Keratinocyte (primary cell): ENCODE measurements at regions not wholly inside any gene's neighbourhood (a gene's known extent, or its start where the extent isn't known, plus 50 kb on each side); places are given as distances from the start of the nearest gene placed in this dataset.

Experiments used
- DNase-seq: peaks from one replicate; pipeline ENCODE4 v3.0.0-alpha.2; 2011; ENCODE audit warnings: low read depth, missing footprints, low spot score
- FAIRE-seq: peaks from 2 replicates; lab custom pipeline; 2011; peaks lifted over from hg19 to GRCh38; lab: Jason Lieb, UNC
- H2AFZ ChIP-seq: 2 replicates; pipeline ENCODE4 v1.6.0; 2012; ENCODE audit warnings: low read length, control low read depth, inconsistent platforms; ENCODE audit not compliant: control insufficient read depth
- H3K27ac ChIP-seq: 2 replicates; pipeline ENCODE4 v1.5.1; 2011; ENCODE audit warnings: low read length; ENCODE audit not compliant: control insufficient read depth, insufficient read depth
- H3K27me3 ChIP-seq: 3 replicates; pipeline ENCODE4 v1.6.0; 2011; ENCODE audit warnings: low read length; ENCODE audit not compliant: control insufficient read depth, insufficient read depth; ENCODE audit errors: extremely low read depth
- H3K36me3 ChIP-seq, 2 experiments: 2 replicates in 1 of 2; 3 replicates in 1 of 2; pipeline ENCODE4 v1.5.1; 2011; ENCODE audit warnings: low read length in 2 of 2, mild to moderate bottlenecking in 1 of 2; ENCODE audit not compliant: control insufficient read depth in 2 of 2, insufficient read depth in 2 of 2; ENCODE audit errors: extremely low read depth in 1 of 2
- H3K4me1 ChIP-seq: 3 replicates; pipeline ENCODE4 v1.5.1; 2011; ENCODE audit warnings: low read length; ENCODE audit not compliant: control insufficient read depth, insufficient read depth; ENCODE audit errors: extremely low read depth
- H3K4me2 ChIP-seq: 3 replicates; pipeline ENCODE4 v1.6.0; 2011; ENCODE audit warnings: low read depth, low read length; ENCODE audit not compliant: control insufficient read depth, insufficient read depth; ENCODE audit errors: extremely low read depth
- H3K4me3 ChIP-seq, 3 experiments: fragments of 200-600 bp in 1 of 3; sonication (generic) in 1 of 3; 2 replicates in 2 of 3; 3 replicates in 1 of 3; pipeline ENCODE4 v1.5.1; 2011 to 2016; ENCODE audit warnings: low read length in 3 of 3, mild to moderate bottlenecking in 3 of 3, control low read depth in 2 of 3, inconsistent platforms in 1 of 3, low read depth in 1 of 3, mixed read lengths in 1 of 3, mixed run types in 1 of 3, moderate library complexity in 1 of 3; ENCODE audit not compliant: control insufficient read depth in 2 of 3, insufficient read depth in 2 of 3; ENCODE audit errors: extremely low read depth in 1 of 3
- H3K79me2 ChIP-seq: 2 replicates; pipeline ENCODE4 v1.6.0; 2012; ENCODE audit warnings: low read length; ENCODE audit not compliant: control insufficient read depth, insufficient read depth
- H3K9ac ChIP-seq: 3 replicates; pipeline ENCODE4 v1.6.0; 2011; ENCODE audit warnings: low read length; ENCODE audit not compliant: control insufficient read depth, insufficient read depth; ENCODE audit errors: extremely low read depth
- H3K9me1 ChIP-seq: 3 replicates; pipeline ENCODE4 v1.6.0; 2011; ENCODE audit warnings: low read length; ENCODE audit not compliant: control insufficient read depth, insufficient read depth; ENCODE audit errors: extremely low read depth
- H3K9me3 ChIP-seq: 2 replicates; pipeline ENCODE4 v1.5.1; 2012; ENCODE audit warnings: low read depth, low read length; ENCODE audit not compliant: control insufficient read depth
- H4K20me1 ChIP-seq: 3 replicates; pipeline ENCODE4 v1.6.0; 2011; ENCODE audit warnings: low read length; ENCODE audit not compliant: control insufficient read depth, insufficient read depth; ENCODE audit errors: extremely low read depth
- EZH2 ChIP-seq: IDR thresholded peaks from one replicate; pipeline ENCODE4 v1.6.1; 2012; ENCODE audit warnings: inconsistent platforms, mild to moderate bottlenecking, low read length, moderate library complexity
- dilution Hi-C: fragments of 300-500 bp; cut with MboI; formaldehyde crosslinking; loops from one replicate; pipeline ENCODE4 v1.7.0; 2020; ENCODE audit warnings: low sequenced_read_pairs; ENCODE audit not compliant: extremely low pct_ligation_motif_present
- TF ChIP-seq, protein P1 (sequence below), 3 experiments: IDR thresholded peaks in 1 of 3; conservative IDR thresholded peaks in 1 of 3; optimal IDR thresholded peaks in 1 of 3; 2 replicates in 2 of 3; 3 replicates in 1 of 3; pipeline versions ENCODE3 to v1.5.1; 2011; ENCODE audit warnings: low read length in 3 of 3, mild to moderate bottlenecking in 3 of 3, moderate library complexity in 2 of 3, control low read depth in 1 of 3, inconsistent platforms in 1 of 3; ENCODE audit not compliant: insufficient read depth in 2 of 3; ENCODE audit errors: extremely low read depth in 1 of 3

DNA sequence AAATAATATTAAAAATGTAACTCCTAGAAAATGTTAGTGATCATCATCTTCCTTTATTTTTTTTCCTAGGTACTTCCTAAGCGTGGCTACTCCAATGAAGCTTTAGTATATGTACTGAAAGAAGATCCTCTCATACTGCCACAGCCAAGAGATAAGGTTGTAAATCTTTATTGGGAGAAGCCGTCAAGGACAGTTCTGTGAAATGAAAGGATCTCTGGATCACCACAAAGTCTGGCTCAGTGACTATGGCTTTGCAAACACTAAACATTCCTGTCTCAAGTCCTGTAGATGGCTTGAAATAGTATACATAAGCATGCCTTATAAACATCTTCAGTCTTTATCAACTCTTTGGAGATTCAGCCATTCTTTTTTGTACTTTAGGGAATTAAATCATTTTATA lies 61.2 kb upstream of the DPH5 start:
- H3K27ac ChIP-seq = no peak overlapping the region
- H2AFZ ChIP-seq = no peak overlapping the region
- H3K36me3 ChIP-seq = no peaks in the 10 kb centered on the region
- DNase-seq (no peak), FAIRE-seq (no peak)
- no peaks in the 10 kb centered on the region for H3K9me3 ChIP-seq
- H3K4me3 ChIP-seq = no peak overlapping the region
- TF ChIP-seq, protein P1, sequence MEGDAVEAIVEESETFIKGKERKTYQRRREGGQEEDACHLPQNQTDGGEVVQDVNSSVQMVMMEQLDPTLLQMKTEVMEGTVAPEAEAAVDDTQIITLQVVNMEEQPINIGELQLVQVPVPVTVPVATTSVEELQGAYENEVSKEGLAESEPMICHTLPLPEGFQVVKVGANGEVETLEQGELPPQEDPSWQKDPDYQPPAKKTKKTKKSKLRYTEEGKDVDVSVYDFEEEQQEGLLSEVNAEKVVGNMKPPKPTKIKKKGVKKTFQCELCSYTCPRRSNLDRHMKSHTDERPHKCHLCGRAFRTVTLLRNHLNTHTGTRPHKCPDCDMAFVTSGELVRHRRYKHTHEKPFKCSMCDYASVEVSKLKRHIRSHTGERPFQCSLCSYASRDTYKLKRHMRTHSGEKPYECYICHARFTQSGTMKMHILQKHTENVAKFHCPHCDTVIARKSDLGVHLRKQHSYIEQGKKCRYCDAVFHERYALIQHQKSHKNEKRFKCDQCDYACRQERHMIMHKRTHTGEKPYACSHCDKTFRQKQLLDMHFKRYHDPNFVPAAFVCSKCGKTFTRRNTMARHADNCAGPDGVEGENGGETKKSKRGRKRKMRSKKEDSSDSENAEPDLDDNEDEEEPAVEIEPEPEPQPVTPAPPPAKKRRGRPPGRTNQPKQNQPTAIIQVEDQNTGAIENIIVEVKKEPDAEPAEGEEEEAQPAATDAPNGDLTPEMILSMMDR (optimal IDR thresholded peaks at IDR 0.05 in 1 of 3, IDR thresholded peaks at IDR 0.05 in 1 of 3, conservative IDR thresholded peaks at IDR 0.05 in 1 of 3; ENCODE audit: extremely low read depth in 1 of 3, insufficient read depth in 2 of 3, low read length in 3 of 3) = no peak
- TF ChIP-seq EZH2 = no peak
- dilution Hi-C loops = no loop called here
- H3K4me2 ChIP-seq = no peak overlapping the region
- H3K4me1 ChIP-seq = no peaks in the 10 kb centered on the region
- H3K79me2 ChIP-seq = no peaks in the 10 kb centered on the region
- H3K27me3 ChIP-seq = no peaks in the 10 kb centered on the region
- H3K9ac ChIP-seq = no peak overlapping the region
- no peaks in the 10 kb centered on the region for H4K20me1 ChIP-seq
- H3K9me1 ChIP-seq = no peaks in the 10 kb centered on the region

- TF ChIP-seq, protein P1 (optimal IDR thresholded peaks at IDR 0.05 in 1 of 3, IDR thresholded peaks at IDR 0.05 in 1 of 3, conservative IDR thresholded peaks at IDR 0.05 in 1 of 3; ENCODE audit: extremely low read depth in 1 of 3, insufficient read depth in 2 of 3, low read length in 3 of 3) = no peak
- TF ChIP-seq EZH2 = no peak
These were observed 56.2 kb upstream of the DPH5 start for GRCh38 chr1:101081496-101082488.

More at GRCh38 chr1:101081496-101082488, 56.2 kb upstream of the DPH5 start:
- Histone ChIP-seq H3K79me2 (no peaks in the 10 kb centered on the region), H3K9ac (no peak overlapping the region), H3K4me3 (no peak overlapping the region), H4K20me1 (no peaks in the 10 kb centered on the region), H3K36me3 (no peaks in the 10 kb centered on the region), H2AFZ (no peak overlapping the region), H3K27ac (no peak overlapping the region), H3K4me1 (no peaks in the 10 kb centered on the region), H3K4me2 (no peak overlapping the region), H3K9me3 (no peaks in the 10 kb centered on the region), H3K27me3 (no peaks in the 10 kb centered on the region), H3K9me1 (no peaks in the 10 kb centered on the region)
- FAIRE-seq (no peak), DNase-seq (no peak)
- dilution Hi-C loops = no loop called here
